Upper lobe of right lung (tissue), 1 donor: ENCODE measurements at regions not wholly inside any gene's neighbourhood (a gene's known extent, or its start where the extent isn't known, plus 50 kb on each side); places are given as distances from the start of the nearest gene placed in this dataset.

Source experiments
- ATAC-seq: fragments of 200-7000 bp; cut with Tn5 transposase; one replicate; pipeline ENCODE4 v1.9.1; 2020; ENCODE audit warnings: mild to moderate bottlenecking, moderate library complexity
- DNase-seq: peaks from one replicate; pipeline ENCODE4 v3.0.0-alpha.2; 2020
- H3K27ac ChIP-seq: fragments of 200-600 bp; one replicate; pipeline ENCODE4 v1.8.0; 2022
- H3K27me3 ChIP-seq: fragments of 200-600 bp; one replicate; pipeline ENCODE4 v1.8.0; 2022; ENCODE audit warnings: mild to moderate bottlenecking
- H3K36me3 ChIP-seq: fragments of 200-600 bp; one replicate; pipeline ENCODE4 v1.8.0; 2022
- H3K4me1 ChIP-seq: fragments of 200-600 bp; one replicate; pipeline ENCODE4 v1.8.0; 2022
- H3K4me3 ChIP-seq: fragments of 200-600 bp; one replicate; pipeline ENCODE4 v1.8.0; 2022; ENCODE audit warnings: mild to moderate bottlenecking
- H3K9me3 ChIP-seq: fragments of 200-600 bp; one replicate; pipeline ENCODE4 v1.8.0; 2022
- CTCF ChIP-seq: fragments of 200-600 bp; IDR thresholded peaks from one replicate; pipeline ENCODE4 v1.8.0; 2022; ENCODE audit warnings: antibody characterized with exemption
- intact Hi-C: fragments of 100-400 bp; cut with DNase I; formaldehyde crosslinking; loops from one replicate; pipeline ENCODE4 v1.11.0; 2022
- donor health status: DM: no; HTN: yes; CAD: no; lungs with severe emphysema.

DNA sequence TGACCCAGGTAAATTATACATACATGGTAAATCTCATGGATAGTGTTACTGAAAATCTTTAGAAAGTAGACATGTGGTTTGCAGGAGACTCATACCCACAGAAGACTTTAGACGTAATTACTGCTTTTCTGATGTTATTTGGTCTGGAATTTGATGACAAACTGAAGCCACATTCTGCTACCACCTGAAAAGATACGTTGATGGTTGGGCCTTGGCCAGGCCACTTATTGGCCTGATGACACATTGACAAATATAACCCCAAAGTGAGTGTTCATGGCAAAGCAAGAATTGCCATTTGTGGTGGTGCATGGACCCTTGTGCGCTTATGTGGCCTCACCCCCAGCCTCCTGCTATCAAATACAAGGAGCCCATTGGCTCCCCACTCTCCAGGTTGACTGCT is 155.6 kb downstream of the METTL4 start:
- no peak overlapping the region for H3K27ac ChIP-seq
- DNase-seq (no peak), ATAC-seq (no peak)
- no peak overlapping the region for H3K4me3 ChIP-seq
- H3K36me3 ChIP-seq, result no peaks in the 10 kb centered on the region
- H3K27me3 ChIP-seq, result no peaks in the 10 kb centered on the region
- no peak for TF ChIP-seq CTCF
- H3K9me3 ChIP-seq, result no peaks in the 10 kb centered on the region
- no peaks in the 10 kb centered on the region for H3K4me1 ChIP-seq
- intact Hi-C loops, result no loop called here

- Histone ChIP-seq H3K9me3 (no peaks in the 10 kb centered on the region), H3K27ac (no peak overlapping the region), H3K27me3 (no peaks in the 10 kb centered on the region), H3K4me3 (no peak overlapping the region), H3K36me3 (no peaks in the 10 kb centered on the region), H3K4me1 (no peaks in the 10 kb centered on the region)
- no peak for ATAC-seq
- intact Hi-C loops, result no loop called here
- no peak for TF ChIP-seq CTCF
- DNase-seq, result no peak
These were observed 153.3 kb downstream of the METTL4 start for GRCh38 chr18:2417861-2418610.

DNA sequence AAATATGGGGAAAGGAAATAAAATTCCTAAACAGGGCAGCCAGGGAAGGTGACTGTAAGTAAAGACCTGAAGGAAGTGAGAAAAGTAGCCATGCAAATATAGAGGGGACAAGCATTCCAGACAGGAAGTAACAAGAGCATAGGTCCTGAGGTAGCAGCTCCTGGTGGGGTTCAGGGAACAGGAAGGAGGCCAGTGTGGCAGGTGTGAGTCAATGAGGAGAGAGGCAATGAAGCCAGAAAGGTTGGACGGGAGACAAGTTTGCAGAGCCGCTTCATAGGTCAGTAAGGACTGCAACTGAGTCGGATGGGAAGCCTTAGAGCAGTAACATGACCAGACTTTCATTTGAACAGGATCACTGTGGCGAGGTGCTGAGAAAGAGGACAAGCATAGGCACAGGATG is 150.9 kb downstream of the METTL4 start:
- no peaks in the 10 kb centered on the region for H3K27me3 ChIP-seq
- no peak for ATAC-seq

GRCh38 chr18:2423761-2424160 is 147.5 kb downstream of the METTL4 start:
- intact Hi-C loops, result no loop called here
- ATAC-seq (no peak), DNase-seq (no peak)
- Histone ChIP-seq H3K9me3 (no peaks in the 10 kb centered on the region), H3K4me3 (no peak overlapping the region), H3K27me3 (no peaks in the 10 kb centered on the region), H3K36me3 (no peaks in the 10 kb centered on the region), H3K4me1 (no peaks in the 10 kb centered on the region), H3K27ac (no peak overlapping the region)
- no peak for TF ChIP-seq CTCF

More for the DNA sequence above, 150.9 kb downstream of the METTL4 start:
- TF ChIP-seq CTCF, result no peak
- H3K27ac ChIP-seq, result no peak overlapping the region
- H3K9me3 ChIP-seq, result no peaks in the 10 kb centered on the region
- H3K36me3 ChIP-seq, result no peaks in the 10 kb centered on the region
- H3K4me3 ChIP-seq, result no peak overlapping the region
- no peaks in the 10 kb centered on the region for H3K4me1 ChIP-seq
- intact Hi-C loops, result no loop called here
- no peak for DNase-seq

DNA sequence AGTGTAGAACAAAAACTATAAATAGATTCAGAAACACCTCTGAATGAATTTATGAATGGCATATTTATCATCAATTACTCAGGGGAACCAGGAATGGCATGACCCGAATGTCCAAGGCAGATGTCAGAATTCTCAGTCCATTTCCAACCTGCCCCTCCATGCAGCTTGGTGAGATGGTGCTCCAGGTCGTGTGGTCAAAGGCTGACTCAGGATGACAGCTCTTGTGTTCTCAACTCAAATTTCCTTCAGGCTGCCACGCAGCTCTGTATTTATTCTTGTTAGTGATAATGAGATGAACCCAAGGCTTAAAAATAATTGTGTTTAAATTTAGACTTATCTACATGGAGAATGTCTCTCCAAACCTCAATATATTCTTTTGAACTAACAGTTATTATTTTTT is 146.9 kb downstream of the METTL4 start:
- Histone ChIP-seq H3K27me3 (no peaks in the 10 kb centered on the region), H3K4me3 (no peak overlapping the region), H3K36me3 (no peaks in the 10 kb centered on the region), H3K4me1 (no peaks in the 10 kb centered on the region), H3K9me3 (no peaks in the 10 kb centered on the region), H3K27ac (no peak overlapping the region)
- intact Hi-C loops, result no loop called here
- ATAC-seq (no peak), DNase-seq (no peak)
- TF ChIP-seq CTCF, result no peak
